ENCODE measurements at regions not wholly inside any gene's neighbourhood (a gene's known extent, or its start where the extent isn't known, plus 50 kb on each side); places are given as distances from the start of the nearest gene placed in this dataset.

GRCh38 chr7:96499532-96499931, 177.6 kb upstream of the SLC25A13 start:
- Mint-ChIP-seq H3K36me3 (ENCODE audit: insufficient read depth in 1 of 3, low read depth in 3 of 3) (no peaks in the 10 kb centered on the region), H3K27ac (no peak overlapping the region), H3K4me1 (peaks cover 7 to 14% of the 10 kb centered on the region in 2 experiments), H3K9me3 (no peaks in the 10 kb centered on the region), H3K4me3 (no peak overlapping the region), H3K27me3 (ENCODE audit: low read depth) (no peaks in the 10 kb centered on the region)
- Histone ChIP-seq H4K91ac (ENCODE audit: insufficient read length, low read depth, low read length) (no peak overlapping the region), H2BK120ac (ENCODE audit: low read depth, low read length, poor library complexity, severe bottlenecking) (no peak overlapping the region), H3K23me2 (ENCODE audit: insufficient read length, low read depth, low read length, poor library complexity, severe bottlenecking) (no peaks in the 10 kb centered on the region), H4K5ac (ENCODE audit: insufficient read length, low read depth, low read length) (no peak overlapping the region), H3K23ac (ENCODE audit: insufficient read length, low read depth, low read length) (no peak overlapping the region), H4K8ac (replicated peaks; ENCODE audit: insufficient read length, low read depth, low read length) (no peak overlapping the region), H3K79me1 (ENCODE audit: insufficient read depth, low read depth, low read length, poor library complexity, severe bottlenecking) (no peaks in the 10 kb centered on the region), H3K4ac (ENCODE audit: low read depth, low read length) (no peak overlapping the region), H3K27ac (ENCODE audit: insufficient read length, low read depth, low read length) (no peak overlapping the region), H2BK12ac (ENCODE audit: insufficient read length, low read depth, low read length) (no peak overlapping the region), H3K9ac (ENCODE audit: extremely low read depth, insufficient read length, low read length) (no peak overlapping the region), H3K9me3 (ENCODE audit: control insufficient read depth, low read depth, low read length) (no peaks in the 10 kb centered on the region), H2AK5ac (ENCODE audit: insufficient read length, low read length) (no peak overlapping the region), H2AFZ (ENCODE audit: low read length) (no peak overlapping the region), H3T11ph (ENCODE audit: low read length) (no peak overlapping the region), H2BK5ac (ENCODE audit: insufficient read length, low read length) (no peak overlapping the region), H3K4me1 (ENCODE audit: insufficient read depth, low read length) (peaks cover 2% of the 10 kb centered on the region; the same call in 1 of the 2 replicates), H3K4me2 (ENCODE audit: insufficient read depth, insufficient read length, low read length) (no peak overlapping the region), H3K27me3 (ENCODE audit: insufficient read depth, low read length) (no peaks in the 10 kb centered on the region), H2BK20ac (ENCODE audit: low read depth, low read length, poor library complexity, severe bottlenecking) (no peak overlapping the region), H3K79me2 (ENCODE audit: insufficient read depth, low read length) (no peaks in the 10 kb centered on the region), H3K56ac (ENCODE audit: insufficient read length, low read depth, low read length) (no peak overlapping the region), H2BK15ac (ENCODE audit: low read depth, low read length) (no peak overlapping the region), H4K20me1 (ENCODE audit: control insufficient read depth, insufficient read depth, insufficient read length) (no peaks in the 10 kb centered on the region), H3K14ac (ENCODE audit: insufficient read depth, low read length) (no peak overlapping the region), H3K18ac (ENCODE audit: insufficient read length, low read depth, low read length) (no peak overlapping the region)
- WGBS (ENCODE audit: extremely low coverage, insufficient read length, low lambda C conversion rate) = no CpG with 5 or more reads among the region's 3 CpGs
- no peak for DNase-seq
- TF ChIP-seq CTCF (conservative IDR thresholded peaks at IDR 0.05) = no peak
